Cerebellar cortex (tissue), 1 donor: ENCODE measurements at regions not wholly inside any gene's neighbourhood (a gene's known extent, or its start where the extent isn't known, plus 50 kb on each side); places are given as distances from the start of the nearest gene placed in this dataset.
A peak's percentile ranks its signal among the peaks of the same experiment; 100 is the strongest.
"Not testable (repeated sequence)": the region's sequence is repeated elsewhere in the genome, so short reads cannot be mapped to it uniquely, and the experiment has no call there.

Experiments
- DNase-seq: peaks from one replicate; pipeline ENCODE4 v3.0.0-alpha.2; 2015; ENCODE audit warnings: low spot score

DNA sequence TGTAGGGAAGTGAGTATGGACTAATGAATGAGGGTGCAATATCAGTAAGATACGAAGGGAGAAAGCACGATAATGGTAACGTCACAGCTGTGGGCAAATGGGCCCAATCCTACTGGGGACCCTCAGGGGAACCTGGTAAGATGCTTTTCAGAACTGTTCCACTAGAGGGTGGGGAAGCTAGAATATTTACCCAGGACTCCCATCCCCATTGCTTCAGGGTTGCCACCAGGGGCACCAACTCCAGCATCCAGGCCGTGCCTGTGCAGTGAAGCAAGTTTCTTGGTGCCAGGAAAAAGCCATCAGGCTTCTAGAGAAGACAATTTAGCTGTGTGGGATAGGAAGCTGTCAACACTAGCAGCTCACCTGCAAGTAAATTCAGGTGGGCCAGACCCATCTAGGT is 409.3 kb downstream of the AGTPBP1 start:
- DNase-seq, result peak; percentile 13

DNA sequence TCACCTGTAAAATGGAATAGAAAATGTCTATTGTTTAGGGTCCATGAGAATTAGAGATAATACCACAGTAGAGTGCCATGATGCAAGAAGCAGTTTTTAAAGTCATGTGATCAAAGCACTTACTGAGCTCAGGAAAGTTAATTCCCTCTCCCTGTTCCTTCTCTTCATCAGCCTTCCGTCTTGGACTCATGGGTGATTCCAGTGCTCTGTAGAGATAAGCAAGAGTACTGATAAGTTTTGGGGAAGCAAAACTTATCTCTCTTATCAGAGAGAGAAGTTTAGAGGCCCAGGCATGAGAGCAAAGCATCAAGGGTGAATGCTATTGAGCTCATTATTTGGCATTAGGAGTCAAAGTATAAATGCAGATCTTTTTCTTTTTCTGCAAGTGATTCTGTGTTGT is 410.1 kb downstream of the AGTPBP1 start:
- no peak for DNase-seq

DNA sequence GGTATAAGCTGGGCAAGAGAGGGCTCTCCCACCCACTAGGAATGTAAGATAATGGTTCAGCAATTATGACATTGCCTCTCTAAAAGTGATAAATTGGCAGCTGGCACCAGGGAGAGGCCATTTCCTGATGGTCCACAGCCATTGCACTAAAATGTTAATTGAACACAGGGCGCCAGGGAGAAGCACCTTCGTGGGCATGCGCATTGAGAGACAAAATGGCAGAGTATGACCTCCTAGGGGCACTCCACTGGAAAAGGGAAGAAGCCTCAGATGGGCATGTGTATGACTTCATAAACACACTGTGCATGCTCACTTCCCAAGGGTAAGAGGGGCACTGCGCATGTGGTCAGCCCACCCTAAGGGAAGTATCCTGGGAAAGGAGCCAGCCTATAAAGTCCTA is 419.2 kb downstream of the AGTPBP1 start:
- no peak for DNase-seq

DNA sequence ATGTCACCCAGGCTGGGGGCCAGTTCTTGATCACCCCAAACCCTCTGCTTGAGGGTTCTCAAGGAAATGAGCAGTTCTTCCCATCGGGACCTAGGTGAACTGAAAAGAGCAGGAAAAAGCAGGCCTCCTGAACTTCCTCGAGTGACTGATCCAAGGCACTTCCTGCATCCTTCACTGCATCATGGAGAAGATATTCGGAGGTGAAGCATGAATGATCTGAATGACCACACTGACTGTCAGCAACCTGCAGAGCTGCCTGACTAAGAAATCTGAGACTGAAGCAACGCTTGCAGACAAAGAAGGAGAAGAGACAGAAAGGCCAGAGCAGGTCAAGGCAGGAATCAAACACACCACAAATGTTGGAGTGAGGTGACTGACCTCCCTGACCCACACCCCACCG is 420.2 kb downstream of the AGTPBP1 start:
- no peak for DNase-seq

DNA sequence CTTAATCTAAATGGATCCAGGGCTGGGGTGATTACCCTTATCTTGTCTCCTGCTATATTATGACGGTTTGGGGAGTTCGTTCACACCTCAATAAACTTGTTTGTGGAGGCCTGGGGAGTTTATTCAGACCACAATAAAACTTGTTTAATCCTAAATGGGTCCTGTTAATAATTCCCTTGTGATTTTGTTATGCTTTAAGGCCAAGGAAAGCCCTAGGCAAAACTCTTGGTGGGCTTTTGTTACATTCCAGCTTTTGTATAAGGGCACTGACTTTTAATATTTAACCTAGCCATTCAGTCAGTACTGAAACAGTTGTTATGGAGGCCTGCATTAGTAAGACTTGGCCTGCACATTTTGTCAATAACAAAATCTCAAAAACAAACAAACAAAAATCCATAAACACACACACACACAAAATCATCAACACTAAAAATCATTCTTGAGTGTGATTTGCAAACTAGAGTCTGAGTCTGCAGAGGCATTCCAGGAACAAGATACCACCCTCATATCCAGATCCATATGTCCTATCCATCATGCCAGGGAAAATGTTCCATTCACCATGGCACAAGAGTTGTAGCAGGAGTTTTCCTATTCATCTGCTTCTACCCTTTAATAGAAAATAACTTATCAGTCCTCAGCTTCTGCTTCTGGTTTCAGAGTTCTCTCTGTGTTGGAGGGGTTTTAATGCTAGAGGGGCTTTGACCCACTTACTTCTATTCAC is 421.7 kb downstream of the AGTPBP1 start:
- DNase-seq, result no peak

DNA sequence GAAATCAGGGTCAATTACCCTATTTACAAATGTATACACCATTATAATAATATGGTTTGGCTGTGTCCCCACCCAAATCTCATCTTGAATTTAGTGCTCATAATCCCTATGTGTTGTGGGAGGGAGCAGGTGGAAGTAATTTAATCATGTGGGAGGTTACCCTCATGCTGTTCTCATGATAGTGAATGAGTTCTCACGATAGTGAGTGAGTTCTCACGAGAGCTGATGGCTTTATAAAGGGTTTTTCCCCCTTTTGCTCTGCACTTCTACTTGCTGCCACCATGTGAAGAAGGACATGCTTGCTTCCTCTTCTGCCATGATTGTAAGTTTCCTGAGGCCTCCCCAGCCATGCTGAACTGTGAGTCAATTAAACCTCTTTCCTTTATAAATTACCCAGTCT is 426.2 kb downstream of the AGTPBP1 start:
- not testable (repeated sequence) for DNase-seq

DNA sequence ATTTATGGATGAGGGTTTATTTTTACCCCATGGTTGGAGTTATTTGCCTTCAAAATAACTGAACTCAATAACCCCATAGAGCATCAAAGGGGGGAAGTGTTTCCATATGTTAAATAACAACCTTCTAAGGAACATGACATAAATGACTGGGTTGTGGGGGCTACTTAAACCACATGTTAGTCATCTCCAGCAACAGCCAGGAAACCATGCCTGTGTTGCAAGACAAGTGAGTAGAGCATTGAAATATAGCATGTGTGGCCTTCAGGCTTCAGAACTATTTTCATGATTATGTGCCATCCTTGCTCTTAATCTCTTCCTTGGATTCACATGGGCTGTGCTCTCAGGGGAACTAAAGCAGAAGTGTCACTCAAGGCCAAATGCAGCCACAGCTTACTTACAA is 431.2 kb downstream of the AGTPBP1 start:
- no peak for DNase-seq

DNA sequence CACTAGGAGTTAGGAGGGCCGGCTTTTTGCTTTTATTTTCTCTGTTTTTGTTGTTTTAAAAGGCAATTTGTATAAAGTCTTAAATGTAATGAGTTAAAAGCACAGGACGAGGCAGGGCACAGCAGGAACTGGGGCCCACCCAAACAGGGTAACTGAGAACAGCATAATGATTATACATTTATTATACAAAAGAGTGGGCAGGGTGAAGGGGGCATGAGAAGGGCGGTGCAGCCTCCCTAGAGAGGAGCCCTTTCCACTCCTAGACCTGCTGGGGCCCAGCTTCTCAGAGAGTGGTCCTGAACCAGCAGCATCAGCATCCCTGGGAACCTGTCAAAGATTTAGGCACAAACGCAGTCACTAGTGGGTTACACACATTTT is 438.0 kb downstream of the AGTPBP1 start:
- DNase-seq, result no peak

DNA sequence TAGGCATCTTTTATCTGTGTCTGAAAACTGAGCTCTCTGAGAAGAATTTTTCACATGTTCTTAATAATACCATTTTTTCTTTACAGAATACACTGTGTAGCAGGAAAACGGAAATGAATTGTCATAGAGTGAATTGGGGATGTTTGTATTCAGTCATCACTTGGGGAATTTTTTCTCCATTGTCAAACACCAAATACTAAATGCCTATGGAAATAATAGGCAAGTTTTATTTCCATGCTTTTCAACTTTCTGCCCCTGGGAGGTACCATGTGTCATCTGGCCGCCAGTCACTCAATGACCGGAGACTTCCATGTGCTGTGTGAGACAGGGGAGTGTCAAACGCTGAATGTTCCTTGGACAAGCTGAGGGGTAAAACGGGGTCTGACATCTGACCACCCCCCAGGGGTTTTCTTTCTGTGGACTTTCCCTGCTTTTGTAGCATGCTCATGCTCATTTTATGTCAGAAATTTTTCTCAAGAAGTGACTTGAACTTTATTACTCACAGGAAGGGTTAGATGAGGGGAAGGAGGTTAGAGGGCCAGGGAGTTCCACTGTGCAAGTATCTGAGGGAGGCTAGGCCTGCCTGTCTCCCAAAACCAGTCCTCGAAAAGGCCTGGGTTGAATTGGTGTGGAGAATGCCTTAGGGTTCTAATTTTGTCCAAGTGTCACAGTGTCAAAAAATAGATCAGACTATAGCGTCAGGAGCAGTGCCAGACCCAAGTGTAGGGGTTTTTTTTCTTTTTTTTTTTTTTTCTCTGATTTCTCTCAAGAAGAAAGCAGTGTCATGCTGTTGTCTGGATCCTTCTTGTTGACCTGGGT is 438.6 kb downstream of the AGTPBP1 start:
- no peak for DNase-seq

DNA sequence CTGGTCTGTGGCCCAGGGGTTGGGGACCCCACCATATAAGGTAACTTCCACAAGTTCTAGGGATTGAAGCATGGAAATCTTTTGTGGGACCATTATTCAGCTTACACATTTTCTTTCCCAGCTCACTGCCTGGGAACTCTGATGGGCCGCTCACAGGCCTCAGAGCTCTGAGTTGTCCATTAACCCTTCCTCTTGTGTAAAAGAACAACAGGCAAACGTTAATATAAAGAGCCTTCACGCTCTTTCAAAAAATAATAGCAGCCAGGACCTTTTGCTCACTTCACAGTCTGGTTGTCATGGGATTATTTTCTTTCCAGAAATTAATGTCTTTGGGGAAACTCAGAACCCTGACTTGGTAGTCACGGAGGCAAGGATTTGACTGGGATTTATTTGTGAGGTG is 443.3 kb downstream of the AGTPBP1 start:
- no peak for DNase-seq

DNA sequence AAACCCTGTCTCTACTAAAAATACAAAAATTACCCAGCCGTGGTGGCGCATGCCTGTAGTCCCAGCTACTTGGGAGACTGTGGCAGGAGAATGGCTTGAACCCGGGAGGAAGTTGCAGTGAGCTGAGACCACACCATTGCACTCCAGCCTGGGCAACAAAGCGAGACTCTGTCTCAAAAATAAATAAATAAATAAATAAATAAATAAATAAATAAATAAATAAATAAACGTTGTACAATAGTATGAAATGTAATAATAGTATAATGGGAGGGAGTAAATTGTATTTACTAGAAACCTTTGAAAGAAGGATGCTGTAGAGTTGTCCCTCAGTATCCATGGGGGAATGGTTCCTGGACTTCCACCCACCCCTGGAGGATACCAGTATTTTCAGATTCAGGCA is 446.5 kb downstream of the AGTPBP1 start:
- DNase-seq, result not testable (repeated sequence)

DNA sequence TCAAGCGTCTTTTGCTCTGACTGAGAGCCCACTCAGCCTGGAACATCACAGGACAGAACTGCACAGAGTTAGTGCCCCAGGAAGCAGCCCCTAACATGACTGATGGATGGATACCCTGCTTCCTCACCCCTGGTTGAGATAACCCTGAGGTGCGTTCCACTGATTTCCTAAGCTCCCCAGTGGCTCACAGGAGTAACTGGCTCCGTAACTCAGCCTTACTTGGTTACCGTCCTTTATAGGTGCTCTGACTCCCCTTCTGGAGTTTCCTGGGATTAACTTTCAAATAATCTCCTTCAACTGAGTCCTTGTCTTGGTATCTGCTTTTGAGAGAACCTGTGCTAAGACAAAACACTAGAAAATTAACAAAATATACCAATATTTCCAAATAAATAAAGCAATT is 449.5 kb downstream of the AGTPBP1 start:
- DNase-seq, result no peak

DNA sequence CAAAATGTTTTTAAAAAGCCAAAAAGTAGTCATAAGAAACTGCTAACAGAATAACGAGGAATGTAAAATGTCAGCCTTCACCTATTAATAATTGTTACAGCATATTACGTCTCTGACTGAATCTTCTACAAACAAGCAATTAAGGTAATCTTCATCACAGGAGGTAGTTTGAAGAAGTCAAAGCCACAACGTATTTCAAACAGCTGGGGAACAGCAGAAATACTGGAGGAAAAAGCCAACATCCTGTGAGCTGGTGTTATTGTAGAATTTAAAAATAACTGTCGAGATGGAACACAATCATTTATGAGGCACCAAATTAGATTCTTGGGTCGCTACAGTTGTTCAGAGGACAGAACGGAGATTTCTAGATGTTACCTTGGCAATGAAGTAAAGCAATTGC is 450.5 kb downstream of the AGTPBP1 start:
- no peak for DNase-seq

DNA sequence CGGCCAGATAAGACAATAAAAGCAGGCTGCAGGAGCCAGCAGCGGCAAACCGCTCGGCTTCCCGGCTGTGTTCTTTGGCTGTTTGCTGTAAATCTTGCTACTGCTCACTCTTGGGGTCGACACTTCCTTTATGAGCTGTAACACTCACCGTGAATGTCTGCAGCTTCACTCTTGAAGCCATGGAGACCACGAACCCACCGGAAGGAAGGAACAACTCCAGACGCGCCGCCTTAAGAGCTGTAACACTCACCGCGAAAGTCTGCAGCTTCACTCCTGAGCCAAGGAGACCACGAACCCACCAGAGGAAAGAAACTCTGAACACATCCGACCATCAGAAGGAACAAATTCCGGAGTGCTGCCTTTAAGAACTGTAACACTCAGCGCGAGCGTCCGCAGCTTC is 451.7 kb downstream of the AGTPBP1 start:
- no peak for DNase-seq

DNA sequence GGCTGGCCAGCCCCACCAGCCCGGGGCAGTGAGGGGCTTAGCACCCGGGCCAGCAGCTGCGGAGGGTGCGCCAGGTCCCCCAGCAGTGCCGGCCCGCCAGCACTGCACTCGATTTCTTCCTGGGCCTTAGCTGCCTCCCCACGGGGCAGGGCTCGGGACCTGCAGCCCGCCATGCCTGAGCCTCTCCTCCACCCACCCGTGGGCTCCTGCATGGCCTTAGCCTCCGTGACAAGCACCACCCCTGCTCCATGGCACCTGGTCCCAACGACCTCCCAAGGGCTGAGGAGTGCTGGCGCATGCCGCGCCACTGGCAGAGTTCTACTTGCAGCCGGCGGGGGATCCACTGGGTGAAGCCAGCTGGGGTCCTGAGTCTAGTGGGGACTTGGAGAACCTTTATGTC is 452.6 kb downstream of the AGTPBP1 start:
- no peak for DNase-seq

DNA sequence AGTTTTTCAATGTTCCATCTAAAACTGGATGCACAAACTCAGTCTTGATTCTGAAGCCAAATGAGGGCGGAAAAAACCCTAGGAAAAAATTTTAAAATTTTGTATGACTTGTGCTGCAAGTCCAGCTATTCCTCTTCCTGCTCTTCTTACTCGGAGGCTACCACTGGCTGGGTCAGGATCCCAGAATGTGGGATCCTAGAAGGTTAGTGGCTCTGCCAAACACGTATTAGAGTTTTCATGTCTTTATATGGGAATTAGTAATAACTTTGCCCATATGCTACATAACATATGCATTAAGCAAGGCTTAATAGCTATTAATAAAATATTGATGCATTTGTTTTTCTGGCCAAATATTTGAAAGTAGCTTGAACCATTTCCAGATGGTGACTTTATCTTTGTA is 458.3 kb downstream of the AGTPBP1 start:
- no peak for DNase-seq

DNA sequence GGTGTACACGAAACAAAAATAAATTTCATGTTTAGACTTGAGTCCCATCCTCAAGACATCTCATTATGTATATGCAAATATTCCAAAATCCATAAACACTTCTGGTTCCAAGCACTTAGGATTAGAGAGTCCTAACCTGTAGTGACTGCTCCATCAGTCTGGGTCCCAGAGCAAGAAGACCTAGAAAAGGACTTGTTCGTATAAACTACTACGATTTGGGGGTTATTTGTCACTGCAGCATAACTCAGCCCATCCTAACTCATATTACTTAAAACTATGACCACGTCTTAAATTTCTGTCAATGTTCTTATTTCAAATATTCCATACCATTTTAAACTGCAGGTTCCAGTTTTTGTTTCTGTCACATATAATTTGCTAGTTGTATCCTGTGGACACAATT is 463.0 kb downstream of the AGTPBP1 start:
- DNase-seq, result no peak

DNA sequence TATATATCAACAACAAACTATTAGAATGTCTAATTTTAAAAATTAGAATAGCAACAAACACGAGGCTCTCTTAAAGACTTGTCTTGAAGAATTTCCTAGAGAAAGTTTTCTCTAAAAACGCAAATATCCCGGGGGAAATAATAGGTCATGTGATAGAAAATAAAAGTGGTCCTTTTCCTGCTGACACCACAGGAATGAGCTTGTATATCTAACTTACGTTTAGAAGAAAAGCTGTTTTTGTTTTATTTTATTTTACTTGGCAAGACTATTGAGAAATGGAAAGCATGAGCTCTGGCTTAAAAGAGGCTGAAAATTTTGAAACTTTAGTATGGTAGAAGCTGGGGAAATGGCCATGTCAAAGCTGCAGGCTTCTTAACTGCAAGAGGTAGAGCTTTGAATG is 465.0 kb downstream of the AGTPBP1 start:
- no peak for DNase-seq

DNA sequence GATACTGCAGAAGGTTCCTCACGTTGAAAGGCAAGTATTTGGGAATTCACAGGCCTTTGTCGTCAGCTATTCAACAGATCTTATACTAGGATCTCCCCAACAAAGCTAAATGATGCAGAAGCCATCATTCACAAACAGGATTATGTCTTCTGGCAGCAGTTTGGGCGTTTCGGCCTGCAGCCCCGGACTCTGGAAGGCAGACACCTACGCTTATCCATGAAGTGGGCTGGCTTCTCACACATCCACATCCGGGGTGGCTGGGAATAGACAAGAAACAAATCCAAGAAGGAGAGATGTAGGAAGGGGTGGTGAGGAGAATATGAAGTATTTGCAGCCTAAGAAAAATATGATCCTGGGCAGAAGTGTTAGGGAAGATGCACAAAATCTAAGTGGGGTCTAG is 471.9 kb downstream of the AGTPBP1 start:
- DNase-seq, result no peak

DNA sequence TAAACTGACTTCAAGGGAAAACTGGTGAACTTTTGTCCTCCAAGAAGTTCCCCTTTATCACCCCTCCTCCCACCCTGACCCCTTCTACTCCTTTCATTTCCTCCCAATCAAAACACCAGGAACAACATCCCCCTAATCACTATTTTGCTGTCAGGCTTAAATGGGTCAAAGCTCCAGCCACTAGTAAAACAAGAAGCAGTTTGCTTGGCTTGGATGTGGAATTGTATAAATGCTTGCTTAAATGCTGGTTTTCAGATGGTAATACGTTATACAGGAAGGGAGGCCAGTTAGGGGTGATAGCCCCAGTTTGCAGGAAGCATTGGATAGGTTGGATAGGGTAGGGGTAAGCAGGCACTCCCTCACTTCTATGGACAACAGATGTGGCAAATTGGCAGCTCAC is 473.6 kb downstream of the AGTPBP1 start:
- DNase-seq, result no peak

DNA sequence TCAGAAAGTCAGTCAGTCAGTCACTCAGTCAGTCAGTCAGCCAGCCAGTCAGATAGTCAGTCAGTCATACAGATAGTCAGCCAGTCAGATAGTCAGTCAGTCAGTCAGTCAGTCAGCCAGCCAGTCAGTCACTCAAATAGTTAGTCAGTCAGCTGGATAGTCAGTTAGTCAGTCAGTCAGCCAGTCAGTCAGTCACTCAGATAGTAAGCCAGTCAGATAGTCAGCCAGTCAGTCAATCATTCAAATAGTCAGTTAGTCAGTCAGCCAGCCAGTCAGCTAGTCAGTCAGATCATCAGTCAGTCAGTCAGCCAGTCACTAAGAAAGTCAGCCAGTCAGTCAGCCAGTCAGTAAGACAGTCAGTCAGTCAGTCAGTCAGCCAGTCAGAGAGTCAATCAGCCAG is 477.1 kb downstream of the AGTPBP1 start:
- DNase-seq, result no peak

DNA sequence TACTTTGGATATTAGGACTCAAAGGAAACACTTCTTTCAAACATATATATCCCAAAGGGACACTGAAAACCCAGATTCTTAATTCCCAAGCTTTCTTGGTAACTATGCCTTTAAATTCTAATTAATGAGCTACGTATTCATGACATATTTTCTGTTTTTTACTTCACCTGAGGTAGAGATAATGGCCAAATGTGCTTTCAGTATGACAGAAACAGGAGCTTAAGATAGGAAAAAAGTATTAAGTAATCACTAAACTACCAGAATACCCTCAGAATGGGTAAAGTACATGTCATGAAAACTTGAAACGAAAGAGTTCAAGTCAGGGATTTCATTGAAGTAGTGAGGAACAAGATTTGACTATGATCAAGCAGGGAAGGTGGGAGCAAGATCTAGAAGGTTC is 478.5 kb downstream of the AGTPBP1 start:
- DNase-seq, result no peak

DNA sequence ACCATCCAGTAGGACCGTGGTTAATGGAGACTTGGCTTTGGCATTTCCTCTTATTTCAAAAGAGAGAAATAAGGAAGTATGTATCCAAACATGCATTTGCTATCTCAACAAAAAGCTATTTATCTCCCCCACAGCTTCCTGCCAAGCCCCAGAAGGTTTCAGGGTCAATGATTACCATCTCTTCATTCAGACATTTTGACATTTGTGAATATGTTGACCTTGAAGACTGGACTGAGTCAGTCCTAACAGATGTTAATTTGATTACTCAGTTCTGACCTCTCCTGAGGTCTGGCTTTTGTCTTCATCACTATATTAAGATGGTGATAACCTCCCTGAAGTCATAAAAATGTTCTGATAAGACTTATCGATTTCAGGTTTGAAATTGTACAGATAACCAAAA is 479.4 kb downstream of the AGTPBP1 start:
- no peak for DNase-seq
